ENCODE measurements at regions not wholly inside any gene's neighbourhood (a gene's known extent, or its start where the extent isn't known, plus 50 kb on each side); places are given as distances from the start of the nearest gene placed in this dataset.

DNA sequence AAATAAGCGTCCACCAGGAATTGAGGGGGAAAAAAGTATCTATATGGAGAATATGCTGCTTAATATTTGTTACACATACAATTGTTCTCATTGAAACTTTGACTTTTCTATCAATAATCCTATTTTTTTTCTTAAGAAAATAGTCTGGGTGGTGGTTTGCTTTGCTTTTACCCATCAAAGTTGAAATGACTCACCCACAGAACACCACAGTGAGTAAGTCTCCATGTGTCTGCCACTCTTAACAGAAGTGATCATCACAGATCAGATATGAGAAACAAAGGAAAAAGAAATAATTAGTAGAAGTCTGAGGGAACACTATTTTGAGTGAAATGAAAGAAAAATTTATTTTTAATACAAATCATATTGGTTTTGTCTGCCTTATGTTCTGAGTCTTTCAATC lies 742.8 kb downstream of the CDH9 start:
- no peak overlapping the region for H3K4me3 ChIP-seq (ENCODE audit: control insufficient read depth, low read depth, low read length)
- DNase-seq (ENCODE audit: low read depth): no peak
- TF ChIP-seq, protein P1, sequence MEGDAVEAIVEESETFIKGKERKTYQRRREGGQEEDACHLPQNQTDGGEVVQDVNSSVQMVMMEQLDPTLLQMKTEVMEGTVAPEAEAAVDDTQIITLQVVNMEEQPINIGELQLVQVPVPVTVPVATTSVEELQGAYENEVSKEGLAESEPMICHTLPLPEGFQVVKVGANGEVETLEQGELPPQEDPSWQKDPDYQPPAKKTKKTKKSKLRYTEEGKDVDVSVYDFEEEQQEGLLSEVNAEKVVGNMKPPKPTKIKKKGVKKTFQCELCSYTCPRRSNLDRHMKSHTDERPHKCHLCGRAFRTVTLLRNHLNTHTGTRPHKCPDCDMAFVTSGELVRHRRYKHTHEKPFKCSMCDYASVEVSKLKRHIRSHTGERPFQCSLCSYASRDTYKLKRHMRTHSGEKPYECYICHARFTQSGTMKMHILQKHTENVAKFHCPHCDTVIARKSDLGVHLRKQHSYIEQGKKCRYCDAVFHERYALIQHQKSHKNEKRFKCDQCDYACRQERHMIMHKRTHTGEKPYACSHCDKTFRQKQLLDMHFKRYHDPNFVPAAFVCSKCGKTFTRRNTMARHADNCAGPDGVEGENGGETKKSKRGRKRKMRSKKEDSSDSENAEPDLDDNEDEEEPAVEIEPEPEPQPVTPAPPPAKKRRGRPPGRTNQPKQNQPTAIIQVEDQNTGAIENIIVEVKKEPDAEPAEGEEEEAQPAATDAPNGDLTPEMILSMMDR (conservative IDR thresholded peaks at IDR 0.05; ENCODE audit: control insufficient read depth, insufficient read depth, low read depth, low read length): no peak

DNA sequence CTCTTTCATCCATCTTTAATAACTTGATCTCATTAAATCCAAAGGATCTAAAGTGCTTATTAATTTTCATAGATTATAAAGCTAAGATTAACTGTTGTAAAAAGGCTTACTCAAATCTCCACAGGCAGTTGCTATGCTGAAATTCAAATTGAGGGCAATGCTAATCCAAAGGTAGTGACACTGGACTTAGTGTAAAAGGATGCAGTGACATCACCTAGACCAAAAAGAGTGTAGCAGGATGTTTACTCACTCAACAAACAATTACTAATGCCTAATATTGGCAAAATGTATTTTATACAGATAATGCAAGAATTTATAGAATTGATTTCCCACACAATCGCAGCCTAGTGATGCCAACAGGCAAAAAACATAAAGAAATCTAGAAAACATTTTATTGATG lies 756.2 kb downstream of the CDH9 start:
- no peak overlapping the region for H3K4me3 ChIP-seq (ENCODE audit: control insufficient read depth, low read depth, low read length)
- TF ChIP-seq, protein P1 (conservative IDR thresholded peaks at IDR 0.05; ENCODE audit: control insufficient read depth, insufficient read depth, low read depth, low read length): no peak
- DNase-seq (ENCODE audit: low read depth): no peak

DNA sequence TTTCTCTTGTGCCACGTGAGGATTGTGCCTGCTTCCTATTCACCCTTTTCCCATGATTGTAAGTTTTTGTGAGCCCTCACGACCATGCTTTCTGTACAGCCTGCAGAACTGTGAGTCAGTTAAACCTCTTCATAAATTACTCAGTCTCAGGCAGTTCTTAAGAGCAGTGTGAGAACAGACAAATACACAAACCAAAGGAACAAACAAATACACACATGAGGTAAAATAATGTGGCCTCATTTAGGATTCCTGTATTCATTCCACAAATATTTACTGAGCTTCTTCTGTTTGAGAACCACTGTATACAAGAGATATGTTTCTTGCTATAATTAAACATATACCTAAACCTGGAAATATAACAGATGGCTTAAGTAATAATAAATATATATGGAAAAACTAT lies 760.3 kb downstream of the CDH9 start:
- no peak for DNase-seq (ENCODE audit: low read depth)
- TF ChIP-seq, protein P1 (conservative IDR thresholded peaks at IDR 0.05; ENCODE audit: control insufficient read depth, insufficient read depth, low read depth, low read length): no peak
- H3K4me3 ChIP-seq (ENCODE audit: control insufficient read depth, low read depth, low read length): no peak overlapping the region

DNA sequence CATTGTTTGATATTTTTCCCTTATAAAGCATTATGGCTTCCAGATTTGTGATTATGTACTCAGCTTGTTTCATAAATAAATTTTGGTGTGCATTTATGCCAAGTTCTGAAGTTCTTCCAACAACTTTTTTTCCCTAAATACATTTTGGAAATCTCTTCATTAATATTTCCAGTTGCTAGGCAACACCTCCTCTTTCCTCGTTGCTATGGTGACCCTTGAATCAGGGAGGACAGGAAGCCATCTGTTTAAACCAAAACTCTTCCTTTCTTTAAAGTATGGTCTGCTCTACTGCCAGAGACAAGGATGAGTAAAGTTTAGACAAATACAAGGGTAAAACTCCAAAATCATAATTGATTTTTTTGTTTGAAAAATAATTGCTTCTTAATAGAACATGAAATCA lies 779.3 kb downstream of the CDH9 start:
- TF ChIP-seq, protein P1 (conservative IDR thresholded peaks at IDR 0.05; ENCODE audit: control insufficient read depth, insufficient read depth, low read depth, low read length): no peak
- H3K4me3 ChIP-seq (ENCODE audit: control insufficient read depth, low read depth, low read length): no peak overlapping the region
- no peak for DNase-seq (ENCODE audit: low read depth)

DNA sequence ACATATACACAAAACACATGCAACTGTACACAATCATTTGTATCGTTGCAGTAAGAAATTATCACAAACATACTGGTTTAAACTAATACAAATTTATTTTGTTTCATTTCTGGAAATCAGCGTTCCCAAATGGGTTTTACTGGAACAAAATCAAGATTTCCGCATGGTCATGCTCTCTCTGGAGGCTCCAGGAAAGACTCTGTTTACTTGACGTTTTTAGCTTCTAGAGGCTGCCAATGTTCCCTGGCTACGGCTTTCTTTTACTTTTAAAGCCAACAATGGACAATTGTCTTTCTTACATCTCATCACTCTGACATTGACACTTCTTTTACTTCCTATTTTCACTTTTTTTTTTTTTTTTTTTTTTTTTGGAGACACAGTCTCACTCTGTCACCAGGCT lies 793.1 kb downstream of the CDH9 start:
- TF ChIP-seq, protein P1 (conservative IDR thresholded peaks at IDR 0.05; ENCODE audit: control insufficient read depth, insufficient read depth, low read depth, low read length): no peak
- no peak overlapping the region for H3K4me3 ChIP-seq (ENCODE audit: control insufficient read depth, low read depth, low read length)

DNA sequence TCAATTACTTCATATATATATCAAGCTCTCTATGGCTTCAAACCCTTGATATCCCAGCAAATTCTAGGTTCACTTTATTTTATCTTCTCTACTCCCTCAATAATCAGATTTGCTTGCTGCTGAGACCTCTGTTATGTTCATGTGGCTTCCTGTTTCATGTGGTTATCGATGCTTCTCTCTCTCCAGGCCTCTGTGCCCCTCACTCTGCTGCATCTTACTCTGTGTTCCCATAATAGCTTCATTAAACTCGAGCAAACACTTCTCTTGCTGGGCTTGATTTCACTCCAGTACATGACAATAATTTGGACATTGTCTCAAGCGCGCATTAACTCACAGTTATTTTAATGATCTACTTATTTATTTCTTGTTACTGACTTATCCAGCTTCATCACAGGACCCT lies 798.8 kb downstream of the CDH9 start:
- H3K4me3 ChIP-seq (ENCODE audit: control insufficient read depth, low read depth, low read length): no peak overlapping the region
- DNase-seq (ENCODE audit: low read depth): no peak
- TF ChIP-seq, protein P1 (conservative IDR thresholded peaks at IDR 0.05; ENCODE audit: control insufficient read depth, insufficient read depth, low read depth, low read length): no peak

More for the DNA sequence above, 793.1 kb downstream of the CDH9 start:
- no peak for DNase-seq (ENCODE audit: low read depth)

DNA sequence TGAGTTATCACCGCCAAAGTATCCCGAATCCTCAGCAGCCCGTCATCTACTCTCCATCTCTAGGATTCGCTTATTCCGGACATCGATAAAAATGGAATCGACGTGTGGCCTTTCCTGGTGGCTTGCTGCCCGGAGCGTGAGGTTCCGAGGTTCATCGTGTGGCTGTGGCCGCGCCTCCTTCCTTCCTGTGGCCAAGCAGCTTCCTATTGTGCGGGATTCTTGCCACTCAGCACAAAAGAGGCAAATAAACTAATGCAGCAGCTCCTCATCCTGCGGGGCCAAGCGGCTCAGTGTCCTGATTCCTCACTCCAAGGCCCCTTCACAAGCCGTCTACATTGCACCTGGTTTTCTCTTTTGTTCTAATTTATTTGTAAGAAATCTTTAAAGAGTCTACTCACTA lies 800.9 kb downstream of the CDH9 start:
- TF ChIP-seq, protein P1 (conservative IDR thresholded peaks at IDR 0.05; ENCODE audit: control insufficient read depth, insufficient read depth, low read depth, low read length): no peak
- DNase-seq (ENCODE audit: low read depth): no peak
- no peak overlapping the region for H3K4me3 ChIP-seq (ENCODE audit: control insufficient read depth, low read depth, low read length)

Data from fibroblast of mammary gland (primary cell).